A673 (cell line): ENCODE measurements at regions not wholly inside any gene's neighbourhood (a gene's known extent, or its start where the extent isn't known, plus 50 kb on each side); places are given as distances from the start of the nearest gene placed in this dataset.

Source experiments
- BruUV-seq: library from RNA; stranded (reverse); fragments of 400-500 nt; replicated peaks from 2 replicates; lab custom pipeline; 2021; lab: Mats Ljungman, UMichigan
- CTCF ChIA-PET: fragments of 300-600 bp; sonication (Branson Sonifier 250); formaldehyde crosslinking; loops from one replicate; lab custom pipeline; 2022; ENCODE audit warnings: antibody characterized with exemption; lab: Charles Lee
- POLR2A ChIA-PET: fragments of 300-600 bp; sonication (Branson Sonifier 250); formaldehyde crosslinking; loops from one replicate; lab custom pipeline; 2022; ENCODE audit warnings: antibody characterized with exemption; ENCODE audit not compliant: low non-redundant PET; lab: Charles Lee
- DNase-seq: peaks from one replicate; pipeline ENCODE4 v3.0.0-alpha.2; 2015; ENCODE audit warnings: low spot score
- H3K27ac ChIP-seq: fragments of 200-600 bp; sonication (generic); 2 replicates; pipeline ENCODE4 v1.5.1; 2016; ENCODE audit warnings: mixed run types, low read depth, mild to moderate bottlenecking, mixed read lengths, antibody characterized with exemption, low read length; ENCODE audit not compliant: poor library complexity, severe bottlenecking
- H3K27me3 ChIP-seq: fragments of 200-600 bp; sonication (generic); replicated peaks from 2 replicates; pipeline ENCODE4 v1.6.1; 2017; ENCODE audit warnings: mixed run types, low read depth, mild to moderate bottlenecking, mixed read lengths, antibody characterized with exemption, low read length; ENCODE audit not compliant: insufficient read depth, poor library complexity
- H3K36me3 ChIP-seq: fragments of 200-600 bp; sonication (generic); 2 replicates; pipeline ENCODE4 v1.6.1; 2016; ENCODE audit warnings: mixed run types, mild to moderate bottlenecking, mixed read lengths, antibody characterized with exemption, low read length; ENCODE audit not compliant: insufficient read depth, poor library complexity, severe bottlenecking
- H3K4me1 ChIP-seq: fragments of 200-600 bp; sonication (generic); 2 replicates; pipeline ENCODE4 v1.6.1; 2017; ENCODE audit warnings: mixed run types, mild to moderate bottlenecking, mixed read lengths, antibody characterized with exemption, low read length; ENCODE audit not compliant: insufficient read depth, poor library complexity, severe bottlenecking
- H3K4me3 ChIP-seq: fragments of 200-600 bp; sonication (generic); 2 replicates; pipeline ENCODE4 v1.5.1; 2016; ENCODE audit warnings: low read depth, mixed run types, mild to moderate bottlenecking, mixed read lengths, low read length; ENCODE audit not compliant: poor library complexity, severe bottlenecking
- H3K9me3 ChIP-seq: fragments of 200-600 bp; sonication (generic); 2 replicates; pipeline ENCODE4 v1.6.1; 2016; ENCODE audit warnings: mixed run types, low read depth, mild to moderate bottlenecking, mixed read lengths, antibody characterized with exemption, low read length; ENCODE audit not compliant: poor library complexity, severe bottlenecking
- CTCF ChIP-seq: fragments of 300-800, 200-600 bp; sonication (generic); conservative IDR thresholded peaks from 2 replicates; pipeline ENCODE4 v1.5.1; 2017; ENCODE audit warnings: low read depth, mild to moderate bottlenecking, antibody characterized with exemption, low read length, moderate library complexity, mixed read lengths
- EZH2 ChIP-seq: fragments of 200-600 bp; sonication (generic); IDR thresholded peaks from 2 replicates; pipeline ENCODE4 v1.6.1; 2017; ENCODE audit warnings: borderline replicate concordance, low read depth, mild to moderate bottlenecking, mixed read lengths, antibody characterized with exemption, low read length; ENCODE audit not compliant: poor library complexity, severe bottlenecking
- intact Hi-C: fragments of 100-400 bp; cut with micrococcal nuclease; formaldehyde crosslinking; loops from one replicate; pipeline ENCODE4 v1.10.0; 2022; ENCODE audit not compliant: unreplicated experiment

DNA sequence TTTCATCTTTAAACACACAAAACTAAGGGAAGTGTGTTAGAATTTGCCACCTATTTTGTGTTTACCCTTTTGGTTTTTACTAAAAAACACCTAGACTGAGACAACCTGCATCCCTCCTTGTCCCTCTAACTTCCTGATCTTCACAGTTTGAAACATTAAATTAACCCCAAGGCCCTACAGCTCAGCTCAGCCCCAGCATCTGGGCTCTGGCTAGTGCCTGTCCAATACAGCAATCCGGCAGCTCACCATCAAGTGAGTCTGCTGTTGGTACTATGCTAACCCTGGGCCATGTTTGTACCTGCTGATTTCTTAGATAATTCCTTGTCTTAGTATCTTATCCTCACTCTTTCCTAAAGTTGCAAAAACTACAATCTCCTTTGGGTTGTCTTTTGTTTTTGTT lies 162.4 kb downstream of the DSEL start:
- TF ChIP-seq CTCF (no peak), EZH2 (no peak)
- ChIA-PET CTCF (no interaction called here), POLR2A (no interaction called here)

DNA sequence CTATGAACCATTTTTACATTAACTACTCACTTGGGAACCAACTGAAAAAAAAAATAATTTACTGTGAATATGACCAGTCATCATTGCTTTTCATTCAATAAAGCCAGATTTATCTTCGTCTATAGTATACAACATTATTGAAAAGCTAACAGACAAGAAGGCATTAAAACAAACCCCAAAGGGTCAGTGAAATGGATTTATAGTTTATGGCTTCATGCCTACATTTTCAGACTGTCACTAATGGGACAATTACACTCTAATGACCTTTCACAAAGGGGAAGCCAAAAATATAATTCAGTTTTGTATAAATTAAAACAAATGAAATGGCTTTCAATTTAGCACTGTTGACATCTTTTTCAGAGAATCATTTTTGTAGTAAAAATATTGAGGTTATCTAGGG lies 169.1 kb downstream of the DSEL start:
- no peak for DNase-seq
- H3K36me3 ChIP-seq, result no peaks in the 10 kb centered on the region
- TF ChIP-seq CTCF (no peak), EZH2 (no peak)
- no peak overlapping the region for H3K27ac ChIP-seq
- H3K4me1 ChIP-seq, result no peaks in the 10 kb centered on the region
- H3K4me3 ChIP-seq, result no peak overlapping the region
- ChIA-PET POLR2A (no interaction called here), CTCF (no interaction called here)
- H3K27me3 ChIP-seq, result no peaks in the 10 kb centered on the region
- BruUV-seq, result no TSS peak
- intact Hi-C loops, result no loop called here
- no peaks in the 10 kb centered on the region for H3K9me3 ChIP-seq

More for the DNA sequence above, 162.4 kb downstream of the DSEL start:
- H3K9me3 ChIP-seq, result no peaks in the 10 kb centered on the region
- DNase-seq, result no peak
- H3K4me1 ChIP-seq, result no peaks in the 10 kb centered on the region
- H3K4me3 ChIP-seq, result no peak overlapping the region
- H3K36me3 ChIP-seq, result no peaks in the 10 kb centered on the region
- H3K27ac ChIP-seq, result no peak overlapping the region
- no TSS peak for BruUV-seq
- H3K27me3 ChIP-seq, result no peaks in the 10 kb centered on the region
- intact Hi-C loops, result no loop called here

- no peak overlapping the region for H3K4me3 ChIP-seq
- DNase-seq, result no peak
- no peaks in the 10 kb centered on the region for H3K9me3 ChIP-seq
- H3K27ac ChIP-seq, result no peak overlapping the region
- TF ChIP-seq CTCF, result no peak
- TF ChIP-seq EZH2, result no peak
- H3K4me1 ChIP-seq, result no peaks in the 10 kb centered on the region
- intact Hi-C loops, result no loop called here
- H3K27me3 ChIP-seq, result no peaks in the 10 kb centered on the region
- ChIA-PET POLR2A (no interaction called here), CTCF (no interaction called here)
- no TSS peak for BruUV-seq
- no peaks in the 10 kb centered on the region for H3K36me3 ChIP-seq
Measured at GRCh38 chr18:67342159-67342558, 174.4 kb downstream of the DSEL start.
